HCEC 1CT (cell line): ENCODE measurements at regions not wholly inside any gene's neighbourhood (a gene's known extent, or its start where the extent isn't known, plus 50 kb on each side); places are given as distances from the start of the nearest gene placed in this dataset.

Source experiments
- DNase-seq: peaks from one replicate; pipeline ENCODE4 v3.0.0-alpha.2; 2017

DNA sequence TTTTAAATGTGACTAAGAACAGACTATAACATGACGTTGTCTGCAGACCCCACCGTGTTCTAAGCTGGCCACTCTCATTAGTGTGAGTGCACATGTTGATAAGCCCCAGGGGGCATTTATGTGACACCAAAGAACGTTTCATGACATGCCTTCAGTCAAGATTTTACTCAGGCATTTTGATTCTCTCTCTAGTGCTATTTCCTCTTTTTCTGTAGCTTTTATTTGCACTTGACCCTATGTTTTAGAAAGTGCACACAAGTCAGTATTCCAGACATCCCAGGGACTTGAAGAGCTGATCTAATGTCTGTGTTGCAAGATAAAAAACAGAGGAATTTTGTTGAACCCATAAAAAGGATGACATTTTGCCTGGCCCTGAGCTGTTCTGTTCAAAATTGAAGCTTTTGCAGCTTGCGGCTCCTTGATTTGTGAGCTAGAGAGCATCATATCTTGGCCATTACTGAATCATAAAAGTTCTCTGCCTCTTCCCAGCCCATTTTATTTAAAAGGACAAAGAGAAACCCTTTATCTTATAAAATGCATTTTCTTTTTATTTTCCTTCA lies 80.9 kb upstream of the TYRP1 start:
- no peak for DNase-seq

DNA sequence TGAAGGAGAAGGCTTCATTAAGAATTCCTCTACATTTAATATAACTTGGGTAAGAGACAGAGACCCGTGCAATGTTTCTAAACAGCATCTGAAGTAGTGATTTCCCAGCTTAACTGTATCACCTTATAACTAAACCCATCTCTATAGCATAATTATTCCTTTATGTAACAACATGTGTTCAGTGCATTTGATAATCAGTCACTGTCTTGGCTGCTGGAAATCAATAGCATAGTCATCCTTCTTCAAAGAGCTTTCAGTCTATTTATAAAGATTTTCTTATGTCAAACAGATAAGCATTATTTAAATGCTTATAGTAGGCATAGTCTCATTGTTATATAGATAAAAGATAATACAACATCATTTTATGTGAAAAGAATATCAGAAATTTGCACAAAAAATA lies 80.1 kb upstream of the TYRP1 start:
- no peak for DNase-seq

DNA sequence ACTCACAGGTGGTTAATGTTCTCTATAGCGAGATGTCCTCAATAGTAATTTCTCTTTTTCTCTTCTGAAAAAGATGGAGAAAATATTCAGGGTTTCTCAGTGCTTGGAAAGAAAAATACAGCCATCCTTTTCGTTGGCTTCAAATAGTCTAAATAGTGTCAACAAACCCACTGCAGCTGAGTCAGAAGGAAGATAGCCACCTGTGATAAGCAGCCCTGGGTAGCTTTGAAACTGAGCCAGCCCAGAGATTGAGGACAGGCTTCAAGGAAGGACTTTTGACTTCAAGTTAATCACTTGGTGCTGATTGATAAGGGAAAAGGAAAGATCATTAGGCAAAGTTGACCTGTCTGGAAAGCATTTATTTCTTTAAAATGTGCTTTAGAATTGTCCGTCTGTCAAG lies 78.7 kb upstream of the TYRP1 start:
- no peak for DNase-seq

DNA sequence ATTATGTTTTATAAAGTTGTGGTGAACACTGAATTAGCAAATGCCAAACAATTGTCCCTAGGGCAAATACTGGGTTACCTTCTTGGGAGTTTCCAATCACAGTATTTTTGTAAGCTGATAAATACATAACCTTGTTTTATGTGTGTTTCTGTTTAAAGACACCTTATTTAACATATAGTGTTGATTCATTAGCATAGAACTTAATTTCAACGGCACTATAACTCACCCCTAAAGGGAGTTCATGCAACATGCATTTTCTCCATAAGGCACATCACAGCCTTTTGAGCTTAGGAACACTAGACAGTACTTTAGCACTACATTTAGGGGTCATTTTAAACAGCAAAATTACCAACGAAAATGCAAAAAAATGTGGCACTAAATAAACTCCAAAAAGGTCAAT lies 74.2 kb upstream of the TYRP1 start:
- no peak for DNase-seq

DNA sequence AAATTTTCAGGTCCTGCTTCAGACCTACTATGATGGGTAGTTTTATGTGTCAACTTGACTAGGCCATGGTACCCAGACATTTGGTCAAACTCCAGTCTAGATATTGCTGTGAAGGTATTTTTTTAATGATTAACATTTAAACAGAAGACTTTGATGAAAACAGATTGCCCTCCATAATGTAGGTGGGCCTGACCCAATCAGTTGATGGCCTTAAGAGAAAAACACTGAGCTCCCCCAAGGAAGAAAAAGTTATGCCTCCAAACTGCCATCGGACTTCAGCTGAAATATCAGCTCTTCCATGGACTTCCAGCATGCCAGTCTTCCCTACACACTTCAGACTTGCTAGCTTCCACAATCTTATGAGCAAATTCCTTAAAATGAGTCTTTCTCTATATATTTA lies 67.3 kb upstream of the TYRP1 start:
- no peak for DNase-seq

DNA sequence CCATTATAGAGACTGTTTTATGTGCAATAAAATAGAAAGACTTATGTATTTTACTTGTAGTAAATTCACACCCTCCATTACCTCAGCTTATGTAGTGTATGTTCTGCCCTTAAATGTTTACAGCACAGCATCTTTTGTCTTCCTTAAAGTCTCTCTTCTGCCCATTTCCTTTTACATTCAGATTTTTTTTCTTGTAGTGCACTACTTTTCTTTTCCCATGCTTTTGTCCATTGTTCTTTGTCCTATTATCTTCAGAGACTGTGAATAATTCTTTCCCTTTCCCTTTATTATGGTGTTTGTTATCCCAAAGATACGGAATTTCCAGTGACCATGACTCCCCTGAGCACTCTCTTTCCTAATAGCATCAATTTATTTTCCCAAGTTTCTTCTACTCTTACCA lies 66.1 kb upstream of the TYRP1 start:
- no peak for DNase-seq

DNA sequence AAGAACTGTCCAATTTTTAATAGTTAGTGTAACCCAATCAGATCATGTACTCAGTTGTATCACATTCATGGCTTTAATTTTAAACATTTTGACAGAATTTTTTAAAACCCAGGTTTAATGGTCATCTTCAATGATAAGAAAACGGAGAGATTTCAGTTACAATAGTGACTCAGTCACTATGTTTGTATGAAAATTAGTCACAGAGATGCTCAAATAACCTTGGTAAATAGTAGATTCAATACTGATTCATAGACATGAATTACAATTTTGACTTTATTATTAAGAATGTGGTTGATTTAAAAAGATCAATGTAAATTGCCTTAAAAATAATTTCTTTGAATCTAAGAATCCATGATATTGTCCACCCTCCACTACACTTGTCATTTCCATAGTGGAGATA lies 64.6 kb upstream of the TYRP1 start:
- no peak for DNase-seq

DNA sequence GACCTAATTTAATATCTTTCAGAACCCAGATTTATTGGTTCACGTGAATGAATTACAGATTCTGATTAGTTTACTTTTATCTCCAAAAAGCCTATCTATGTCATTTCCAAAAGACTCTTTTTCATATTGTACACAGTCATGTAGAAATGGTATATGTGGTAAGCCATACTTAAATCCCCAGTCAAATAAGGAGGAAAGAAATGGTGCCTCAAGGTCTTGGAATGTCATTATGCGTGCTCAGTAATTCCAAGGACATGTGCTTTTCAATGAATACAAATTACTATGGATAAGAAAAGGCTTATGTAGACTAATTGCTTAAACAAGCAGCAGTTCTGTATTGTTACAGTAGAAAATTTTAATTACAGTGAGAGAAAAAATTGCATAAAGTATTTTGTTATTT lies 64.1 kb upstream of the TYRP1 start:
- no peak for DNase-seq

DNA sequence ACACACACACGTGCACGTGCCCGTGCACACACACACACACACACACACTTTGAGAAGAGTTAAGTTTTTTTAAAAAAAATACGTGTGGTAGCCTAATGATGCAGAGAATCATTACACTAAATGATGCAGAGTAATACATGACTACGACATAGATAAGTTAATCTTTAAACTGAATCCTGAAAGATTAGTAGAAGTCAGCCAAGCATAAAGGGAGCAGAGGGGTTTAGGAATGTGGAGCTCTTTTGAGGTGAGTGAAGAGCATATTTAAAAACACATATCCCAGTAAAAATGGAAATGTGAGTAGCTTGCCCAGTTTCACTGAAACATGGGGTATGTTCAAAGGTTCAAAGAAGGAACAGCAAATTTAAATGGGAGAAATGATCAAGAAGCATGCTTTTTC lies 61.3 kb upstream of the TYRP1 start:
- no peak for DNase-seq

DNA sequence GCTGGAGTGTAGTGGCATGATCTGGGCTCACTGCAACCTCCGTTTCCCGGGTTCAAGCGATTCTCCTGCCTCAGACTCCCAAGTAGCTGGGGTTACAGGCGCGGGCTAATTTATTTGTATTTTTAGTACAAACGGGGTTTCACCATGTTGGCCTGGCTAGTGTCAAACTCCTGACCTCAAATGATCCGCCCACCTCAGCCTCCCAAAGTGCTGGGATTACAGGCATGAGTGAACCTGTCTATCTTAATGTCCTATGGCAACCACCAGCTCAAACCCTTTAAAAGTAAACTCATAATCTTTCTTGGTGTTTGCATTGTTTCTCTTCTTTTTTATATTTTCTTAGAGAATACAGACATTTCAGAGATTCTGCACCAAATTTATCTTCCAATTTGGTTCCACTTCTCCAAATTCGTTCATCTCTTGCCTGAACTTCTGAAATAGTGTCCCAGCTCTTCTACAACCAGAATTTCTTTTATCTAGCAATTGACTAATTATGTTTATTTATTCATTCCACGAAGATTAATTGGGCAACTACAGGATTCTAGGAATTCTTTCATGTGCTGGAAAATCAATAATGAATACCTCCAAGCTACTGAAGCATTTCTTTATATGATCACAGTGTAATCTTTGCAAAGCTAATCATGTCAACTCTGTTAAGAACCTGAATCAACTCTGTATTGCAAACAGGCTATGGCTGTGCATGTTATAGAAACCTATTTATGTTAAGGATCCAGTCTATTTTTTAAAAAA lies 60.0 kb upstream of the TYRP1 start:
- DNase-seq, result no peak

DNA sequence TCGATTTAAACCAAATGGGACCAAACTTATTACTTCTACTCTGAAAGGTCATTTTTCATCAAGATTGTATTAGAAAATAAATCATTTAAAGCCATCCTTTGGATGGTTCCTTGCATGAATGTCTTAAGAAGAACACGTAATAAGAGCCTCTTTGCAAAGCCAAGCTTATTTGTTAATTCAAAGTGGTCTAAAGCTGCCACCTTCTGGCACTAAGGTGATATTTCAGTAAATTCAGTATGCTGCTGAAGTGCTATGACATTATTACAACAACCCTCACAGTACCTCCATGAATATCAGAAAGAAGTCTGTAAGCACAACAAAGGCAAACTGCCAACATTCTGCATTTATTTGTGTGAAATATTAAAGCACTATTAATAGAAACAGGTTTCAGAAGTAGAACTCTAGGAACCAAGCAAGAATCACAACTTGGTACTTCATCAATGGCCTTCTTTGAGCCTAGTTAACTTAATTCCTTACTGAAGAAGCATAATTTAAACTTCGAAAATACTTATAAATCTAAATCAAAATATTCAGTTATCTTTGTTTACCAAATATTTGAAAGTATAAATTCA lies 53.1 kb upstream of the TYRP1 start:
- DNase-seq, result peak; percentile 28

DNA sequence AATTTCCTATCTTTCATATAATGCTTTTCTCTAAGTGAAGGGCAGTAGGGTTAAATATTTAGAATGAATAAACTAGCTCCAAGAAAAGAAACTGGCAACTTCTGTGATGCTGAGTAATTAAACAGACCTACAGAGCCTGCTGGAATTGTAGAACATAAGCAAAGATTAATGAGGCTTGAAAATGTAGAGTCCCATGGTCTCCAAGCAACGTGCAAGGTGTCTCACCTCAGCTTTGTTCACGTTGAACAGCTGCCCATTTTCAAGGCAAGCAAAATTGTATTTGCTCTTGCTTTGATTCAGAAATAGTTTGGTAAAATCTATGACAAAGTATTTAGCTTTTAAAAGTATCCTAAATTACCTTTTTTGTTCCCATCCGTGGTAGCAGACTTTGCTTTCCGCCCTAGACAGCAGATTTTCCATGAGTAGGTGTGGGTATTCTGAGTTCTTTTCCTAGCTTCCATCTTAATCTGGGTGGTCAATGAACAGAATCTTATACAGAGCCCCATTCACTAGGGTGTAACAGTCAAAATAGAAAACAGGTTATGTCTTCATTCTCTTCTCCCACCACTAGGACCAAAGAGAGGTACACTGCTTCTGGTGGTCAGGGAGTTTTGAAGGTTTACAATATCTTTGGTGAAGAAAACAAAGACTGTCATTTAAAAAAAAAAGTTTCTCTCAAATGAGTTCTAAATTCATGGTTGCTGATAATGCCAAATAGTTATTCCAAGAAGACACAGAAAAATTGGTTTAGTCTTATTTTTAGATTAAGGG lies 52.1 kb upstream of the TYRP1 start:
- no peak for DNase-seq
